Keratinocyte (primary cell): ENCODE measurements at regions not wholly inside any gene's neighbourhood (a gene's known extent, or its start where the extent isn't known, plus 50 kb on each side); places are given as distances from the start of the nearest gene placed in this dataset.
A peak's percentile ranks its signal among the peaks of the same experiment; 100 is the strongest.
"Not testable (repeated sequence)": the region's sequence is repeated elsewhere in the genome, so short reads cannot be mapped to it uniquely, and the experiment has no call there.

ENCODE experiments used
- DNase-seq: peaks from one replicate; pipeline ENCODE4 v3.0.0-alpha.2; 2011; ENCODE audit warnings: low read depth, missing footprints, low spot score
- FAIRE-seq: peaks from 2 replicates; lab custom pipeline; 2011; peaks lifted over from hg19 to GRCh38; lab: Jason Lieb, UNC
- H2AFZ ChIP-seq: 2 replicates; pipeline ENCODE4 v1.6.0; 2012; ENCODE audit warnings: low read length, control low read depth, inconsistent platforms; ENCODE audit not compliant: control insufficient read depth
- H3K27ac ChIP-seq: 2 replicates; pipeline ENCODE4 v1.5.1; 2011; ENCODE audit warnings: low read length; ENCODE audit not compliant: control insufficient read depth, insufficient read depth
- H3K27me3 ChIP-seq: 3 replicates; pipeline ENCODE4 v1.6.0; 2011; ENCODE audit warnings: low read length; ENCODE audit not compliant: control insufficient read depth, insufficient read depth; ENCODE audit errors: extremely low read depth
- H3K36me3 ChIP-seq, 2 experiments: 2 replicates in 1 of 2; 3 replicates in 1 of 2; pipeline ENCODE4 v1.5.1; 2011; ENCODE audit warnings: low read length in 2 of 2, mild to moderate bottlenecking in 1 of 2; ENCODE audit not compliant: control insufficient read depth in 2 of 2, insufficient read depth in 2 of 2; ENCODE audit errors: extremely low read depth in 1 of 2
- H3K4me1 ChIP-seq: 3 replicates; pipeline ENCODE4 v1.5.1; 2011; ENCODE audit warnings: low read length; ENCODE audit not compliant: control insufficient read depth, insufficient read depth; ENCODE audit errors: extremely low read depth
- H3K4me2 ChIP-seq: 3 replicates; pipeline ENCODE4 v1.6.0; 2011; ENCODE audit warnings: low read depth, low read length; ENCODE audit not compliant: control insufficient read depth, insufficient read depth; ENCODE audit errors: extremely low read depth
- H3K4me3 ChIP-seq, 3 experiments: fragments of 200-600 bp in 1 of 3; sonication (generic) in 1 of 3; 2 replicates in 2 of 3; 3 replicates in 1 of 3; pipeline ENCODE4 v1.5.1; 2011 to 2016; ENCODE audit warnings: low read length in 3 of 3, mild to moderate bottlenecking in 3 of 3, control low read depth in 2 of 3, inconsistent platforms in 1 of 3, low read depth in 1 of 3, mixed read lengths in 1 of 3, mixed run types in 1 of 3, moderate library complexity in 1 of 3; ENCODE audit not compliant: control insufficient read depth in 2 of 3, insufficient read depth in 2 of 3; ENCODE audit errors: extremely low read depth in 1 of 3
- H3K79me2 ChIP-seq: 2 replicates; pipeline ENCODE4 v1.6.0; 2012; ENCODE audit warnings: low read length; ENCODE audit not compliant: control insufficient read depth, insufficient read depth
- H3K9ac ChIP-seq: 3 replicates; pipeline ENCODE4 v1.6.0; 2011; ENCODE audit warnings: low read length; ENCODE audit not compliant: control insufficient read depth, insufficient read depth; ENCODE audit errors: extremely low read depth
- H3K9me1 ChIP-seq: 3 replicates; pipeline ENCODE4 v1.6.0; 2011; ENCODE audit warnings: low read length; ENCODE audit not compliant: control insufficient read depth, insufficient read depth; ENCODE audit errors: extremely low read depth
- H3K9me3 ChIP-seq: 2 replicates; pipeline ENCODE4 v1.5.1; 2012; ENCODE audit warnings: low read depth, low read length; ENCODE audit not compliant: control insufficient read depth
- H4K20me1 ChIP-seq: 3 replicates; pipeline ENCODE4 v1.6.0; 2011; ENCODE audit warnings: low read length; ENCODE audit not compliant: control insufficient read depth, insufficient read depth; ENCODE audit errors: extremely low read depth
- CTCF ChIP-seq, 3 experiments: IDR thresholded peaks in 1 of 3; conservative IDR thresholded peaks in 1 of 3; optimal IDR thresholded peaks in 1 of 3; 2 replicates in 2 of 3; 3 replicates in 1 of 3; pipeline versions ENCODE3 to v1.5.1; 2011; ENCODE audit warnings: low read length in 3 of 3, mild to moderate bottlenecking in 3 of 3, moderate library complexity in 2 of 3, control low read depth in 1 of 3, inconsistent platforms in 1 of 3; ENCODE audit not compliant: insufficient read depth in 2 of 3; ENCODE audit errors: extremely low read depth in 1 of 3
- EZH2 ChIP-seq: IDR thresholded peaks from one replicate; pipeline ENCODE4 v1.6.1; 2012; ENCODE audit warnings: inconsistent platforms, mild to moderate bottlenecking, low read length, moderate library complexity
- dilution Hi-C: fragments of 300-500 bp; cut with MboI; formaldehyde crosslinking; loops from one replicate; pipeline ENCODE4 v1.7.0; 2020; ENCODE audit warnings: low sequenced_read_pairs; ENCODE audit not compliant: extremely low pct_ligation_motif_present

GRCh38 chr3:127073941-127074820 is 91.3 kb downstream of the PLXNA1 start:
- Histone ChIP-seq H4K20me1 (no peaks in the 10 kb centered on the region), H3K27me3 (no peaks in the 10 kb centered on the region), H3K4me2 (peak overlapping the region; percentile 47), H3K79me2 (no peaks in the 10 kb centered on the region), H3K9me3 (no peaks in the 10 kb centered on the region), H3K9ac (peak overlapping the region; percentile 72), H2AFZ (no peak overlapping the region), H3K27ac (peak overlapping the region; percentile 90), H3K9me1 (no peaks in the 10 kb centered on the region), H3K4me1 (peaks cover 30% of the 10 kb centered on the region), H3K4me3 (no peak overlapping the region), H3K36me3 (no peaks in the 10 kb centered on the region)
- FAIRE-seq (peak; percentile 56), DNase-seq (no peak)
- TF ChIP-seq EZH2 (no peak), CTCF (optimal IDR thresholded peaks at IDR 0.05 in 1 of 3, IDR thresholded peaks at IDR 0.05 in 1 of 3, conservative IDR thresholded peaks at IDR 0.05 in 1 of 3; ENCODE audit: extremely low read depth in 1 of 3, insufficient read depth in 2 of 3, low read length in 3 of 3) (no peak)
- dilution Hi-C loops: no loop called here

- peaks cover 25% of the 10 kb centered on the region for H3K4me1 ChIP-seq
- no peaks in the 10 kb centered on the region for H3K36me3 ChIP-seq
- H3K27me3 ChIP-seq: no peaks in the 10 kb centered on the region
- H4K20me1 ChIP-seq: no peaks in the 10 kb centered on the region
- DNase-seq (peak; percentile 72), FAIRE-seq (no peak)
- no peaks in the 10 kb centered on the region for H3K79me2 ChIP-seq
- peak overlapping the region; percentile 72 for H3K9ac ChIP-seq
- H3K27ac ChIP-seq: peak overlapping the region; percentile 90
- no peaks in the 10 kb centered on the region for H3K9me3 ChIP-seq
- peak overlapping the region in 1 of 3 experiments; percentile 24 for H3K4me3 ChIP-seq
- TF ChIP-seq EZH2 (no peak), CTCF (optimal IDR thresholded peaks at IDR 0.05 in 1 of 3, IDR thresholded peaks at IDR 0.05 in 1 of 3, conservative IDR thresholded peaks at IDR 0.05 in 1 of 3; ENCODE audit: extremely low read depth in 1 of 3, insufficient read depth in 2 of 3, low read length in 3 of 3) (no peak)
- dilution Hi-C loops: no loop called here
- H3K9me1 ChIP-seq: no peaks in the 10 kb centered on the region
- peak overlapping the region; percentile 47 for H3K4me2 ChIP-seq
- H2AFZ ChIP-seq: no peak overlapping the region
Observed at GRCh38 chr3:127074900-127075360, 92.0 kb downstream of the PLXNA1 start.

GRCh38 chr3:127076166-127076992 is 93.5 kb downstream of the PLXNA1 start:
- H3K36me3 ChIP-seq, H3K9me3 ChIP-seq, H2AFZ ChIP-seq, H3K27me3 ChIP-seq, H3K27ac ChIP-seq, H3K4me3 ChIP-seq, FAIRE-seq, H3K9ac ChIP-seq, DNase-seq, dilution Hi-C loops, H3K79me2 ChIP-seq, H3K4me2 ChIP-seq, H4K20me1 ChIP-seq, H3K9me1 ChIP-seq: not testable (repeated sequence)
- peaks cover 20% of the 10 kb centered on the region for H3K4me1 ChIP-seq
